IMR-90 (cell line): ENCODE measurements at regions not wholly inside any gene's neighbourhood (a gene's known extent, or its start where the extent isn't known, plus 50 kb on each side); places are given as distances from the start of the nearest gene placed in this dataset.

Source experiments
- ATAC-seq: fragments of 200-7000 bp; cut with Tn5 transposase; 2 replicates; pipeline ENCODE4 v1.9.1; 2020; ENCODE audit warnings: low read depth, mild to moderate bottlenecking, moderate library complexity
- BruUV-seq: library from RNA; stranded (reverse); fragments of 400-500 nt; replicated peaks from 2 replicates; lab custom pipeline; 2021; lab: Mats Ljungman, UMichigan
- CTCF ChIA-PET: fragments of 300-600 bp; formaldehyde crosslinking; extraction: SDS; loops from one replicate; lab custom pipeline; 2021; ENCODE audit warnings: antibody characterized with exemption; lab: Yijun Ruan, JAX
- POLR2A ChIA-PET: fragments of 300-600 bp; sonication (Branson Sonifier 250); formaldehyde crosslinking; loops from one replicate; lab custom pipeline; 2022; ENCODE audit warnings: antibody characterized with exemption; ENCODE audit not compliant: unreplicated experiment; lab: Charles Lee
- DNase-seq: peaks from one replicate; pipeline ENCODE4 v3.0.0; 2013
- H2AFZ ChIP-seq: replicated peaks from 2 replicates; pipeline ENCODE3; 2013; ENCODE audit warnings: low read length, mild to moderate bottlenecking; ENCODE audit not compliant: poor library complexity
- H2AK5ac ChIP-seq: 2 replicates; pipeline ENCODE4 v1.6.1; 2013; ENCODE audit warnings: low read depth, low read length, inconsistent platforms
- H2AK9ac ChIP-seq: replicated peaks from 2 replicates; pipeline ENCODE3; 2013; ENCODE audit warnings: mild to moderate bottlenecking, low read depth, low read length, moderate library complexity; ENCODE audit not compliant: poor library complexity
- H2BK120ac ChIP-seq: 2 replicates; pipeline ENCODE4 v1.6.1; 2013; ENCODE audit warnings: low read depth, low read length, inconsistent platforms
- H2BK15ac ChIP-seq: 3 replicates; pipeline ENCODE4 v1.6.1; 2013; ENCODE audit warnings: low read depth, low read length, inconsistent platforms
- H2BK20ac ChIP-seq: 2 replicates; pipeline ENCODE4 v1.6.1; 2013; ENCODE audit warnings: low read depth, mild to moderate bottlenecking, inconsistent platforms, low read length, moderate library complexity
- H2BK5ac ChIP-seq: 2 replicates; pipeline ENCODE4 v1.6.1; 2013; ENCODE audit warnings: mild to moderate bottlenecking, low read depth, low read length, inconsistent platforms; ENCODE audit not compliant: poor library complexity, severe bottlenecking
- H3K14ac ChIP-seq: replicated peaks from 2 replicates; pipeline ENCODE4 v1.6.1; 2013; ENCODE audit warnings: low read depth, low read length, inconsistent platforms
- H3K18ac ChIP-seq: 2 replicates; pipeline ENCODE4 v1.6.1; 2013; ENCODE audit warnings: low read depth, low read length, control low read depth
- H3K23ac ChIP-seq: 2 replicates; pipeline ENCODE4 v1.6.1; 2013; ENCODE audit warnings: low read depth, low read length, inconsistent platforms
- H3K27ac ChIP-seq: 2 replicates; pipeline ENCODE4 v1.5.1; 2013; ENCODE audit warnings: mild to moderate bottlenecking, control low read depth, low read length; ENCODE audit not compliant: insufficient read depth
- H3K27me3 ChIP-seq: 2 replicates; pipeline ENCODE4 v1.6.1; 2013; ENCODE audit warnings: low read length; ENCODE audit not compliant: control insufficient read depth, insufficient read depth
- H3K36me3 ChIP-seq: 2 replicates; pipeline ENCODE4 v1.6.1; 2013; ENCODE audit warnings: low read length, mixed read lengths; ENCODE audit not compliant: control insufficient read depth, insufficient read depth
- H3K4ac ChIP-seq: 2 replicates; pipeline ENCODE4 v1.6.1; 2013; ENCODE audit warnings: low read depth, low read length, inconsistent platforms
- H3K4me1 ChIP-seq: 2 replicates; pipeline ENCODE4 v1.6.1; 2013; ENCODE audit warnings: low read length, mixed read lengths; ENCODE audit not compliant: control insufficient read depth, insufficient read depth
- H3K4me2 ChIP-seq: 2 replicates; pipeline ENCODE4 v1.6.1; 2013; ENCODE audit warnings: low read depth, mild to moderate bottlenecking, control low read depth, low read length, moderate library complexity
- H3K4me3 ChIP-seq: 2 replicates; pipeline ENCODE4 v1.5.1; 2013; ENCODE audit warnings: low read depth, mild to moderate bottlenecking, control low read depth, low read length, moderate library complexity; ENCODE audit not compliant: insufficient read depth
- H3K56ac ChIP-seq: 2 replicates; pipeline ENCODE4 v1.6.1; 2013; ENCODE audit warnings: low read length, inconsistent platforms; ENCODE audit not compliant: insufficient read depth; ENCODE audit errors: extremely low read depth
- H3K79me1 ChIP-seq, 2 experiments: 2 replicates each; pipeline ENCODE4 v1.6.1; 2013; ENCODE audit warnings: low read length in 2 of 2, inconsistent platforms in 1 of 2, low read depth in 1 of 2
- H3K9ac ChIP-seq: 2 replicates; pipeline ENCODE4 v1.6.1; 2013; ENCODE audit warnings: low read depth, low read length, control low read depth
- H3K9me1 ChIP-seq: 2 replicates; pipeline ENCODE4 v1.6.1; 2013; ENCODE audit warnings: low read length, inconsistent platforms; ENCODE audit not compliant: insufficient read depth
- H3K9me3 ChIP-seq: 2 replicates; pipeline ENCODE4 v1.6.1; 2013; ENCODE audit warnings: low read length; ENCODE audit not compliant: control insufficient read depth, insufficient read depth
- H4K20me1 ChIP-seq: 2 replicates; pipeline ENCODE4 v1.6.1; 2013; ENCODE audit warnings: low read length, inconsistent platforms; ENCODE audit not compliant: insufficient read depth
- H4K5ac ChIP-seq: 2 replicates; pipeline ENCODE4 v1.6.1; 2013; ENCODE audit warnings: mild to moderate bottlenecking, low read depth, low read length, control low read depth
- H4K8ac ChIP-seq, 2 experiments: 2 replicates each; pipeline ENCODE4 v1.6.1; 2013; ENCODE audit warnings: low read depth in 2 of 2, low read length in 2 of 2, control low read depth in 1 of 2, inconsistent platforms in 1 of 2
- H4K91ac ChIP-seq: 2 replicates; pipeline ENCODE4 v1.6.1; 2013; ENCODE audit warnings: low read depth, low read length, inconsistent platforms; ENCODE audit not compliant: insufficient read depth
- BHLHE40 ChIP-seq: fragments of 150-350 bp; IDR thresholded peaks from 2 replicates; pipeline ENCODE4 v1.6.1; 2016; ENCODE audit warnings: mild to moderate bottlenecking, low read depth, low read length
- CEBPB ChIP-seq: IDR thresholded peaks from 2 replicates; pipeline ENCODE4 v1.6.1; 2012; ENCODE audit warnings: low read depth, low read length, improper control_type of control experiment
- CHD1 ChIP-seq: IDR thresholded peaks from 2 replicates; pipeline ENCODE4 v1.6.1; 2012; ENCODE audit warnings: low read depth, low read length, improper control_type of control experiment
- FOS ChIP-seq: fragments of 150-350 bp; IDR thresholded peaks from 2 replicates; pipeline ENCODE4 v1.6.1; 2016; ENCODE audit warnings: low read depth, low read length
- MAFK ChIP-seq: IDR thresholded peaks from 2 replicates; pipeline ENCODE4 v1.6.1; 2012; ENCODE audit warnings: low read depth, low read length, improper control_type of control experiment
- MAZ ChIP-seq: IDR thresholded peaks from 2 replicates; pipeline ENCODE4 v1.6.1; 2012; ENCODE audit warnings: low read depth, mild to moderate bottlenecking, low read length, improper control_type of control experiment, moderate library complexity, borderline replicate concordance
- MXI1 ChIP-seq: IDR thresholded peaks from 2 replicates; pipeline ENCODE4 v1.6.1; 2012; ENCODE audit warnings: low read depth, mild to moderate bottlenecking, low read length, moderate library complexity, borderline replicate concordance
- NFE2L2 ChIP-seq: fragments of 150-350 bp; IDR thresholded peaks from 2 replicates; pipeline ENCODE4 v1.6.1; 2016; ENCODE audit warnings: low read depth, mild to moderate bottlenecking, low read length
- POLR2A ChIP-seq: IDR thresholded peaks from 2 replicates; pipeline ENCODE4 v1.6.1; 2012; ENCODE audit warnings: mild to moderate bottlenecking, low read depth, low read length
- RAD21 ChIP-seq: IDR thresholded peaks from 2 replicates; pipeline ENCODE4 v1.6.1; 2012; ENCODE audit warnings: low read length, improper control_type of control experiment
- RCOR1 ChIP-seq: IDR thresholded peaks from 2 replicates; pipeline ENCODE4 v1.6.1; 2012; ENCODE audit warnings: mild to moderate bottlenecking, low read length, improper control_type of control experiment; ENCODE audit not compliant: insufficient replicate concordance
- RFX5 ChIP-seq: IDR thresholded peaks from 2 replicates; pipeline ENCODE4 v1.8.0; 2012; ENCODE audit warnings: low read depth, mild to moderate bottlenecking, low read length, moderate library complexity
- SMC3 ChIP-seq: fragments of 150-350 bp; IDR thresholded peaks from 2 replicates; pipeline ENCODE4 v1.6.1; 2016; ENCODE audit warnings: low read depth, mild to moderate bottlenecking, antibody characterized with exemption, low read length, moderate library complexity
- WGBS, 2 experiments: methylation state at CpG; one replicate each; pipeline versions ENCODE4 v1.1.5 to v1.1.7; 2013; ENCODE audit warnings: missing lambda C conversion rate in 2 of 2; ENCODE audit not compliant: insufficient read length in 1 of 2; ENCODE audit errors: extremely low coverage in 2 of 2; 5-methylcytosine and 5-hydroxymethylcytosine counted together
- dilution Hi-C: fragments of 300-500 bp; cut with HindIII; formaldehyde crosslinking; loops from one replicate; pipeline ENCODE4 v1.14.3; 2018; ENCODE audit warnings: low sequenced_read_pairs; ENCODE audit not compliant: unreplicated experiment
- in situ Hi-C: fragments of 300-500 bp; cut with MboI; formaldehyde crosslinking; loops from 3 replicates; pipeline ENCODE4 v1.14.3; 2019; ENCODE audit warnings: low sequenced_read_pairs, inconsistent platforms, mixed read lengths
- intact Hi-C: fragments of 100-400 bp; cut with micrococcal nuclease; formaldehyde crosslinking; loops from 2 replicates; pipeline ENCODE4 v1.10.0; 2022
- TF ChIP-seq, protein P1 (sequence below): fragments of 150-350 bp; IDR thresholded peaks from 2 replicates; pipeline ENCODE4 v1.6.1; 2017; ENCODE audit warnings: mild to moderate bottlenecking, antibody characterized with exemption, low read length, low read depth
- TF ChIP-seq, protein P2 (sequence below): conservative IDR thresholded peaks from 2 replicates; pipeline ENCODE4 v1.5.1; 2012; ENCODE audit warnings: mild to moderate bottlenecking, low read depth, low read length, improper control_type of control experiment
- TF ChIP-seq, protein P3 (sequence below): fragments of 150-350 bp; IDR thresholded peaks from 2 replicates; pipeline ENCODE4 v1.6.1; 2016; ENCODE audit warnings: low read depth, mild to moderate bottlenecking, low read length, moderate library complexity, borderline replicate concordance

DNA sequence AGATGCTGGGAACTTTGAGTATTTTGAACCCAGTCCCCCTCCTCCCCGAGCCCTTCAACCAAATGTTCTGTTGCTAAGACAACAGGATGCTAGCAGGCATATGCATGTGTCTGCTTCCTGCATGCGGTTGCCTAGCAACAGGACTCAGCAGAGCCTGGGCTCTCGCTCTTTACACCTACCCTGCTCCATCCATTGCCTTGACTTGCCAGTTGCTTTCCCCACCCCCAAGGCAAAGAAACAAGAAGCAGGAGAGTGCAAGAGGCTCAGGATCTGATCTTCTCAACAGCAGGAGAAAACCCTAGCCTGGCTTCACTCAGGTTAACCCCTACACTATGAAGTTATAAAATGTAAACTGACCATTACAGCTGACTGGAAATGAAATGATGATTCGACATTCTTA is 393.0 kb downstream of the IGSF11 start:
- Histone ChIP-seq H4K20me1 (no peaks in the 10 kb centered on the region), H3K18ac (no peak overlapping the region), H3K14ac (no peak overlapping the region), H2AK5ac (no peak overlapping the region), H4K8ac (no peak overlapping the region), H2BK15ac (no peak overlapping the region), H2AK9ac (no peak overlapping the region), H3K27me3 (no peaks in the 10 kb centered on the region), H4K5ac (no peak overlapping the region), H3K9me1 (no peaks in the 10 kb centered on the region), H2BK5ac (no peak overlapping the region), H2BK120ac (no peak overlapping the region), H3K9me3 (no peaks in the 10 kb centered on the region), H3K4me1 (no peaks in the 10 kb centered on the region), H3K36me3 (no peaks in the 10 kb centered on the region), H2AFZ (no peak overlapping the region), H3K4ac (no peak overlapping the region), H3K4me2 (no peak overlapping the region), H2BK20ac (no peak overlapping the region), H3K9ac (no peak overlapping the region), H3K27ac (no peak overlapping the region), H3K79me1 (no peaks in the 10 kb centered on the region), H3K56ac (no peak overlapping the region), H3K4me3 (no peak overlapping the region), H3K23ac (no peak overlapping the region), H4K91ac (no peak overlapping the region)
- intact Hi-C loops, result no loop called here
- TF ChIP-seq, protein P1, sequence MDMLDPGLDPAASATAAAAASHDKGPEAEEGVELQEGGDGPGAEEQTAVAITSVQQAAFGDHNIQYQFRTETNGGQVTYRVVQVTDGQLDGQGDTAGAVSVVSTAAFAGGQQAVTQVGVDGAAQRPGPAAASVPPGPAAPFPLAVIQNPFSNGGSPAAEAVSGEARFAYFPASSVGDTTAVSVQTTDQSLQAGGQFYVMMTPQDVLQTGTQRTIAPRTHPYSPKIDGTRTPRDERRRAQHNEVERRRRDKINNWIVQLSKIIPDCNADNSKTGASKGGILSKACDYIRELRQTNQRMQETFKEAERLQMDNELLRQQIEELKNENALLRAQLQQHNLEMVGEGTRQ, result no peak
- TF ChIP-seq RCOR1 (no peak), MXI1 (no peak), RAD21 (no peak), MAZ (no peak), POLR2A (no peak), SMC3 (no peak), BHLHE40 (no peak), MAFK (no peak), FOS (no peak), CHD1 (no peak), CEBPB (no peak), NFE2L2 (no peak), RFX5 (no peak)
- TF ChIP-seq, protein P2, sequence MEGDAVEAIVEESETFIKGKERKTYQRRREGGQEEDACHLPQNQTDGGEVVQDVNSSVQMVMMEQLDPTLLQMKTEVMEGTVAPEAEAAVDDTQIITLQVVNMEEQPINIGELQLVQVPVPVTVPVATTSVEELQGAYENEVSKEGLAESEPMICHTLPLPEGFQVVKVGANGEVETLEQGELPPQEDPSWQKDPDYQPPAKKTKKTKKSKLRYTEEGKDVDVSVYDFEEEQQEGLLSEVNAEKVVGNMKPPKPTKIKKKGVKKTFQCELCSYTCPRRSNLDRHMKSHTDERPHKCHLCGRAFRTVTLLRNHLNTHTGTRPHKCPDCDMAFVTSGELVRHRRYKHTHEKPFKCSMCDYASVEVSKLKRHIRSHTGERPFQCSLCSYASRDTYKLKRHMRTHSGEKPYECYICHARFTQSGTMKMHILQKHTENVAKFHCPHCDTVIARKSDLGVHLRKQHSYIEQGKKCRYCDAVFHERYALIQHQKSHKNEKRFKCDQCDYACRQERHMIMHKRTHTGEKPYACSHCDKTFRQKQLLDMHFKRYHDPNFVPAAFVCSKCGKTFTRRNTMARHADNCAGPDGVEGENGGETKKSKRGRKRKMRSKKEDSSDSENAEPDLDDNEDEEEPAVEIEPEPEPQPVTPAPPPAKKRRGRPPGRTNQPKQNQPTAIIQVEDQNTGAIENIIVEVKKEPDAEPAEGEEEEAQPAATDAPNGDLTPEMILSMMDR, result no peak
- TF ChIP-seq, protein P3, sequence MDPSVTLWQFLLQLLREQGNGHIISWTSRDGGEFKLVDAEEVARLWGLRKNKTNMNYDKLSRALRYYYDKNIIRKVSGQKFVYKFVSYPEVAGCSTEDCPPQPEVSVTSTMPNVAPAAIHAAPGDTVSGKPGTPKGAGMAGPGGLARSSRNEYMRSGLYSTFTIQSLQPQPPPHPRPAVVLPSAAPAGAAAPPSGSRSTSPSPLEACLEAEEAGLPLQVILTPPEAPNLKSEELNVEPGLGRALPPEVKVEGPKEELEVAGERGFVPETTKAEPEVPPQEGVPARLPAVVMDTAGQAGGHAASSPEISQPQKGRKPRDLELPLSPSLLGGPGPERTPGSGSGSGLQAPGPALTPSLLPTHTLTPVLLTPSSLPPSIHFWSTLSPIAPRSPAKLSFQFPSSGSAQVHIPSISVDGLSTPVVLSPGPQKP, result no peak
- 0% methylated on average over 1 of the region's 4 CpGs; no CpG with 5 or more reads in 1 of the 2 experiments for WGBS, 2 experiments
- DNase-seq, result no peak
- no peak for ATAC-seq
- in situ Hi-C loops, result loop anchor here (25.0 kb wide), 1 partner anchor 1629 kb away; no protein-coding TSS in a partner anchor
- dilution Hi-C loops, result no loop called here
- no TSS peak for BruUV-seq
- ChIA-PET POLR2A (no interaction called here), CTCF (no interaction called here)
